ENCODE measurements at regions not wholly inside any gene's neighbourhood (a gene's known extent, or its start where the extent isn't known, plus 50 kb on each side); places are given as distances from the start of the nearest gene placed in this dataset.

- no peak for DNase-seq
Observed at GRCh38 chr7:32262315-32262714, 192.1 kb upstream of the PDE1C start.

- no peak for DNase-seq
Observed at GRCh38 chr7:32259931-32260596, 189.9 kb upstream of the PDE1C start.

DNA sequence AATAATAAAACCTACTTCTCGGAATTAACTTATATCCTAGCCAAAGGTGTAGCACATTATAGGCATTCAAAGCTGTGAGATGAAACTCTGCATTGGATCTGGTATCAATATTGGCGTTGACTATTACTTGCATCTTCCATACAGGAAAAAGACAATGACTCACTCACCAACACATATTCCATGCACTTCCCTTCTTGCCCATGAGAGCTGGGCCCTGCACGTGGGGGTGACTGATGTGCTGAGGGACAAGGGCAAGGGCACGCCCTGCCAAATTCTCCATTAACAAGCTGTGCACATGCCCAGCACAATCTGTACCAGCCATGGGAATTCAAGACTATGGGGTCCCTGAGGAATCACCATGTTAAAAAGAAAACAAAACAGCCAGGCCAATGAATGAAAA, 188.1 kb upstream of the PDE1C start:
- no peak for DNase-seq

- DNase-seq = no peak
Observed at GRCh38 chr7:32257621-32258020, 187.4 kb upstream of the PDE1C start.

GRCh38 chr7:32256811-32257210, 186.6 kb upstream of the PDE1C start:
- DNase-seq = no peak

GRCh38 chr7:32256376-32256775, 186.2 kb upstream of the PDE1C start:
- no peak for DNase-seq

DNA sequence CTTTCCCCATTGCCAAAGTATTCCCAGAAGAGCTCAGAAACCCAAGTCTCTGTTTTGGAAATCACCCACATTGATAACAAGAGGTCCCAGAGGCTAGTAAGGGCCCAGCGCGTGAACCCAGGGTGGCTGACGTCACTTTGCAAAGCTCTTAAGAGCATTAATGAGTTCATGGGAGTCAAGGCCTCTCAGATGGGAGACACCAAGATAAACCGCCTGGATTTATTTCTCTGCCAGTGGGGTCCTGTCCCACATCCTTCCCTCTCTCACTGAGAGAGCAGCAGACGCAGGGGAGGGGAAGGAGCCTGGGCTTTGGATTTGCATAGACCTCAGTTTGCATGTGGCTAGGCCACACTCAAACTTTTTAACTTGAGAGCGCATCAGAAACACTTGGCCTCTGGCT, 184.8 kb upstream of the PDE1C start:
- DNase-seq = no peak

GRCh38 chr7:32253299-32253698, 183.1 kb upstream of the PDE1C start:
- DNase-seq = no peak

DNA sequence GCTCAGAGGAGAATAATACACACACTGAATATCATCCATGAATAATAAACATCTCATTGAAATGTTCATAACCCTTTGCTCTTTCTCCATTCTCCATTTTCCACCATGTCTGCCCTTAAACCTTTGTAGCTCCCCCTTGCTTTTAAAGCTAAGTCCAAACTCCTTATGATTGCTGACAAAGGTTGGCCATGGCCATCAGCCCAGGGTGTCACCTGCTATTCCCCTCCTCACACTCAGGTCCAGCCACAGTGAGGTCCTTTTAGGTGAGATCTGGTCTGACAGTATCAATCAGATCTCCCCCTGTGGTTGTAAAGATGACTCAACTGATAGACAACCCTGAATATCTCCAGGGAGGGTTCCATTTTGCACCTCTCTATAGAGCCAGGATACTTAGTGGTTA, 181.5 kb upstream of the PDE1C start:
- DNase-seq = no peak

DNA sequence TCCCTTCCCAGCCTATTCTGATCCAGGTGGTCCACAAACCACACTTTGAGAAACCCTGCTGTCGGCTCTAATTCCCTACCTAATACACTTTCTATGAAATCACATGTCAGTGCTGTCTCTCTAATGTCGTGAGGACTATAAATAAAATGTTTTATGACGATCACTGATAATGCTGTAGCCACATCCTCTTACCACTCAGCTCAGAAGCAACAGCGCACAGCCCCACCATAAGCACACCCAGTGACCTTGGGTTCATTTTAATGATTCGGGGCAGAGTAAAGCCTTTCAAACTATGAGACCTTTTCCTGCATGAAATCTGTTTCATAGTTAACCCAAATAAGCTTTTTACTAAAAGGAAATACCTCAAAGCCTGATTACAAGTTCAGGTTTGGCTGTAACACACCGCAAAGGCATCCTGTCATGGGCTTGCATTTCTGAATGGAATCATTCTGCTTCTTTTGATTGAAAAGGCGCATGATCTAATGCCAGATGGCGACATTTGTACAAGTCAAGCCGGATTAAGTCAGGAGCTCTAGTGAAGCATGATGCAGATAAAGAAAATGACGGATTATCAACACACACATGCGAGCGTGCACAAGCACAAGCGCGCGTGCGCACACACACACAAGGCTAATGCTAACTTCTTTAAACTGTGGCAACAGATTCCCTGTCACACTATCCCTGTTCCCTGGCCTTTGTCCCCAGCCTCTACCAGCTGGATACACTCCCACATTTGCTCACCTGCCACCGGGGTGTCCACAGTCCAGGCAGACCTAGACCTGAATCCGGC, 180.5 kb upstream of the PDE1C start:
- DNase-seq = no peak

- no peak for DNase-seq
Observed at GRCh38 chr7:32250003-32250402, 179.8 kb upstream of the PDE1C start.

- no peak for DNase-seq
Observed at GRCh38 chr7:32248522-32248921, 178.3 kb upstream of the PDE1C start.

GRCh38 chr7:32244806-32245345, 174.7 kb upstream of the PDE1C start:
- no peak for DNase-seq

DNA sequence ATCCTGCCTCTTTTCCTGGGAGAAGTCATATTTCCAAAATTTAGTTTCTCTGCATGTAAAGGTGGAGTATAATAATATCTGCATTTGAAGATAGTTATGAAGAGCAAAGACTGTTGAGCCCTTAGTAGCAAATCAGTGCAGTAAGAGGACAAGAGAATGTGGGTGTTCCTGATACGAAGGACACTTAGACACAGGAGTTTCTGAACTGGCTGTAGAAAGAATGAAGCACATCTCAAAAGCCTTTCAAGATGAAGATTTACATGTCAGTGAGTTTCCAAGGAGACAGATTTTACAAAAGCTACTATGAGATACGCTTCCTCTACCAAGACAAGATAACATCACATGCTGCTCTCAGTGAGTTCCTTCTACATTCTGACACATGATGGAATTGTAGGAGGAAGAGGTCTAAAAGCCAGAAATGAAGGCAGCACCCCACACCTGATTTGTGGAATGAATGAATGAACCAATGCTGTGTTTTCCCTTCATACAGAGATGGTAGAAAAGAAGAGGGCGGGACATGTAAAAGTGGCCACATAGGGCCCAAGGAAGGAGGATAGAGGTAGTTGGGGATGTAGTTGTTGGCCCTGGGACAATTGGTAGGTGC, 173.6 kb upstream of the PDE1C start:
- no peak for DNase-seq

GRCh38 chr7:32242436-32242835, 172.2 kb upstream of the PDE1C start:
- DNase-seq = no peak

GRCh38 chr7:32241636-32242035, 171.4 kb upstream of the PDE1C start:
- DNase-seq = no peak

GRCh38 chr7:32239764-32240163, 169.6 kb upstream of the PDE1C start:
- no peak for DNase-seq

GRCh38 chr7:32228601-32229000, 158.4 kb upstream of the PDE1C start:
- DNase-seq = no peak

DNA sequence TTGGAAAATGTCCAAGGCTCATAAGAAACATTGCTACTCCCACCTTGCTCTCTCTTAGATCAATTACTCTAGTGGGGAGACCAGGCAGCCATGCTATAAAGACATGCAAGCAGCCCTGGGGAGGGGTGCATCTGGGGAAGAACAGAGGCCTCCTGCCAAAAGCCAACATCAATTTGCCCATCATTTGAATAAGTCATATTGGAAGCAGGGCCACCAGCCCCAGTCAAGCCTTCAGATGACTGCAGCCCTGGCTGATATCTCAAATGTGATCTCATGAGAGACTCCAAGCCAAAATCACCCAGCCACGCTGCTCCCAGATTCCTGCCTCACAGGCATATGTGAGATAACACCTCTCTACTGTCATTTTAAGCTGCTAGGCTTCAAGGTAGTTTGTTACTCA, 157.5 kb upstream of the PDE1C start:
- no peak for DNase-seq

DNA sequence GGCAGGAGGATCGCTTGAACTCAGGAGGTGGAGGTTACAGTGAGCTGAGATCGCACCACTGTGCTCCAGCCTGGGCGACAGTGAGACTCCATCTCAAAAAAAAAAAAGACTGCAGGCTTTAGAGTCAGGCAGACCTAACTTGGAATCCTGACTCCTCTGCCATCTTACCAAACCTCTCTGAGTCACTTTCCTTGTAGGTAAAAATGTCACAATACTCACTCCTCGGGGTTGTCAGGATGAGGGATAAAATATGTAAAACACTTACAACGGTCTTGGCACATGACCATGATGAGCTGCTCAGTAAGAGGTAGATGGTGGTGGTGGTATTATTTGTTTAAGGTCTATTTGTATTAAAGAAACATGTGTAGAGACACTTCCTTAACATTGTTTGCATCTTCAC, 154.1 kb upstream of the PDE1C start:
- no peak for DNase-seq

GRCh38 chr7:32223721-32224120, 153.5 kb upstream of the PDE1C start:
- DNase-seq = no peak

DNA sequence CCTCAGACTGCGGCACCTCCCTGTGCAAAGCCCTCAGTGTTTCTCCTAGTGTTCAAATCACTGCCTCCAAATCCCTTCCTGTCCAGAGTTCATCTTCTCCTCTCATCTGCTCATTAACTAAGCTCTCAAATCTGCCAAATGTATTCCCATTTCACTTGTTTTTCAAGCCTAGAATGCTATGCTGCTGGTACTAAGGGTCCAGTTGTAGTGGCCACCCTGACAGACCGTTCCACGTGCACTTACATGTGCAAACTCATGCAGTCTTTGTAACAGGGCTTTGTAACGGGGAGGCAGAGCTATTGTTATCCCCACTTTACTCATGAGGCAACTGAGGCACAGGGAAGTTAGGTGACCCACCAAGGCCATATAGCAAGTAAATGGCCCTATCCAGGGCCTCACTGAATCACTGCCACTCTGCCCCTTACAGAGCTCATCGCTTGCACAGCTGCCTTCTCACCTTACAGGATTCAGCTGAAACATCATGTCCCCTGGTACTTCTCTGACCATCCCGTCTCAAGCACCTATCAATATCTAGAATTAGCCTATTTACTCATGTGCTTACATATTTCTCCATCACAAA, 153.0 kb upstream of the PDE1C start:
- no peak for DNase-seq

- no peak for DNase-seq
Observed at GRCh38 chr7:32222251-32222900, 152.2 kb upstream of the PDE1C start.
